HG02981 (cell line): ENCODE measurements at regions not wholly inside any gene's neighbourhood (a gene's known extent, or its start where the extent isn't known, plus 50 kb on each side); places are given as distances from the start of the nearest gene placed in this dataset.
A peak's percentile ranks its signal among the peaks of the same experiment; 100 is the strongest.

Source experiments
- ATAC-seq: cut with Tn5 transposase; IDR thresholded peaks from one replicate; pipeline ENCODE4 v1.9.1; 2021; ENCODE audit warnings: mild to moderate bottlenecking, moderate library complexity; ENCODE audit not compliant: unreplicated experiment

DNA sequence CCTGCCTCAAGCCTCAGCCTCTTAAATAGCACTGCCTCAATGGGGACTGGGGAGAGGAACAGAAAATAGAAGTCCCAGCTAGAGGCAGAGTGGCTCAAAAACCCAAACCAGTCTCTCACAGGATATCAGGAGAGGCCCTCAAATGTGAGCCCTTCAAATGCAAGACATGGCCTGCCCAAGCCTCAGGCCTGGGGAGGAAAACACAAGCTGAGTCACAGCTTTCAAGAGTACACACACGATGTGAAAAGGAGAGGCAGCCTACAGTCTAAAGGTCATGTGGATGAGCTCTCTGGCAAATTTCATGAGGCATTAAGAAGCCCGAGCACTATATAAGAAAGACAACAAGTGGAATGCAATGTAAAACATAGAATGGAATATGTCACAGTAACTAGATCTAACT lies 316.6 kb upstream of the MEX3C start:
- no peak for ATAC-seq

DNA sequence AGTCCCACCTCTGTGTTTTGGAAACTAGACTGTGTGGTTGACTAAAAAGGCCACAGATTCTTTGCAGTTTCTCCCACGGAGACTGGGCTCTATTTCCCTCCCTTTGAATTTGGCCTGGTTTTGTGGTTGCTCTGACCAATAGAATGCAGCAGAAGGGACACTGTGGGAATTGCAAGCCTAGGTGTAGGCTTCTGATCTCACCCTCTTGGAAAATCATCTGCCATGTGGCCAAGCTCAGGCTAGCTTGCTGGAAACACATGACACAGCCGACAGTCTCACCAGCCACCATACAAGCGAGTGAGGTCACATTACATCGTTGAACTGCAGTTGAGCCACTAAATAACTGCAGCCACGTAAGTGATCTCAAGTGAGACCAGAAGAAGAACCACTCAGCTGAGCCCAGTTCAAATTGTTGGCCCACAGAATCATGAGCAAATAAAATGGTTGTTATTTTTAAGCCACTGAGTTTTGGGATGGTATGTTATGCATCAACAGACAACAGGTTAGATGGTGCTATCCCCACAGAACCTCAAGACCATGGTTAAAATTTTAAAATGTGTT lies 319.1 kb upstream of the MEX3C start:
- ATAC-seq: no peak

DNA sequence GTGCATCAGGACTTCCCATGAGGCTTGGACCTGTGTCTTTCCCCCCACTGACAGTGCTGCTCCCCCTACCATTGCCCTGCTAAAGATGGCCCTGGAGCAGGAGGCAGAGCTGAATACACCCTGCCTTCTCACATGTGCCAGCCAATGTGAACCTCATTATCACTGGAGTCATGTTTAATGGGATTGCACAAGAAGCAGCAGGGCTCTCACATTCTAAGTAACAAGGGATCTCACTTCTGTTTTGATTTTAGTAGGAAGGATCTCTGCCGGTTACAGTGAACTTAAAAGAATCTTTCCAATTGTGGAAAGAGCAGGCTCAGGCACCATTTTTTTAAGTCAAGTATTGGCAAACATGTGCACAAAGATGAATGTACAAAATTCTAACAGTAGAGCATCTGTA lies 322.1 kb upstream of the MEX3C start:
- no peak for ATAC-seq

DNA sequence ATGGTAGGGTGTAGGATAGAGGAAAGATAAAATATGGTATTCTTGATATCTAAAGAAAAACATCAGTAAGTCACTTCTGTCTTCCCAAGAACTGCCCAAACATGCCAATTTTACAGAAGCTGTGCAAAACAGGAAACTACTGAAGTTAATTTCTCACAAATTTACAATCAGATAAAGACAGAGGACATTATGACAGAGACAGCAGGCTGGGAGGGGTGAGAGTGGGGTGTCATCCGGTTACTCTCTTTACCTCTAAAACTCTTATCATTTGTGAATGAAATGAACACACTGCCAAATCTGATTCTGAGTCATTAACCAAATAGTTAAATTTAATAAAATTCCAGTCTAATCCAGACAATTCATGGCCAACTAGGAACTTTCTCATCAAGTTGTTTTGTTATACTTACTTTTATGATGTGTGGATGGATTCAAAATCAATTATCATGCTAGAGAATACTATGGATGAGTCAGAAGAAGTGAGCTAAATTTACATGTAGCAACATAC lies 323.2 kb upstream of the MEX3C start:
- ATAC-seq: no peak

DNA sequence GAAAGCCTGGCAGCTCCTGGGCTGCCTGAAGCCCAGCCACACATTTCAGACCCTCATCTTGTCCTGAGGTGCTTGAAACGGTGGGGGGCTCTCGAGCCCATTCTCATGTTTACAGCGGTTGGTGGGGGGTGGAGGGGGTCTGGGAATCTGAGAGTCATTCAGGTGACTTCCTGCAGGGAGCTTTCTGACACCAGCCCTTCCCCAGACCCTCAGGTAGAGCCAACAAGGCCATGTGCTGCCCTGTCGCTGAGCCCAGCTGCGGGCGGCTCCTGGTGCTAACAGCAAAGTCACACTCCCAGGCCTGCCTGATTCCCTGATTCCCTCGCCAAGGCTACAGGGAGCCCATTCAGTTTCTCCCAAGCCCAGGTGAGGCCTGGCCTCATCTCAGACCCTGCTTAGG lies 324.9 kb upstream of the MEX3C start:
- ATAC-seq: no peak

DNA sequence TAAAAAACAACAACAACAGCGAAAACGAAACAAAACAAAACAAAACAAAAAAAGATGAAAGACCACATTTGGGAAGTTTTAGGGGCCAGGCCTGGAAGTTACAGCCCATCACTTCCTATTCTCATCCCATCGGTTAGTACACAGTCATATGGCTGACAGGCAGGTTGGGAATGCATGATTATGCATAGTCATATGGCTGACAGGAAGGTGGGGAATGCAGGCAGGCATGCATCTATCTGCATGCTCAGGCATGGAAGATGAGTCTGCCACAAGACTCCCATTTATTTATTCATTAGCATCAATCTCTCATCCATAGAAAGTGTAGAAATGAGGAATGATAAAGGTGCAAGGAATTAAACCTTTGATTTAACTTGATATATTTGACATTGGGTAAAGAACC lies 325.3 kb upstream of the MEX3C start:
- ATAC-seq: no peak

DNA sequence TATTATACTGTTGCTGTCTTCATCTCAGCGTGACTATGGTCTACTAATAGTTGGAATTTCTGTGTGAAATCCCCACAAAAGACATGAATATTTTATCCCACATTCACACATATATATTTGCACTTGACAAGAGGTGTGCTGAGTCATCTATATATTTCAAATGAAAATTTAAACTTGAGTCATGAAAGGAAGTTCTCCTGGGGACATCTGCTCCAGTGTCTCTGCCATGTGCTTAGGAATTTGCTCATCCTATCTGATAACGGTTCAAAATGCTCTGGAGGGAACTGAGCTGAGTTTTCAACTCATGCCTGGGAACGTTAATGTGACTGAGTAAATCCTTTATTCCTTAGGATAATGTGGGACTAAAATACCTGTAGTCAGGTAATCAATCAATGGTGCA lies 326.2 kb upstream of the MEX3C start:
- ATAC-seq: no peak

DNA sequence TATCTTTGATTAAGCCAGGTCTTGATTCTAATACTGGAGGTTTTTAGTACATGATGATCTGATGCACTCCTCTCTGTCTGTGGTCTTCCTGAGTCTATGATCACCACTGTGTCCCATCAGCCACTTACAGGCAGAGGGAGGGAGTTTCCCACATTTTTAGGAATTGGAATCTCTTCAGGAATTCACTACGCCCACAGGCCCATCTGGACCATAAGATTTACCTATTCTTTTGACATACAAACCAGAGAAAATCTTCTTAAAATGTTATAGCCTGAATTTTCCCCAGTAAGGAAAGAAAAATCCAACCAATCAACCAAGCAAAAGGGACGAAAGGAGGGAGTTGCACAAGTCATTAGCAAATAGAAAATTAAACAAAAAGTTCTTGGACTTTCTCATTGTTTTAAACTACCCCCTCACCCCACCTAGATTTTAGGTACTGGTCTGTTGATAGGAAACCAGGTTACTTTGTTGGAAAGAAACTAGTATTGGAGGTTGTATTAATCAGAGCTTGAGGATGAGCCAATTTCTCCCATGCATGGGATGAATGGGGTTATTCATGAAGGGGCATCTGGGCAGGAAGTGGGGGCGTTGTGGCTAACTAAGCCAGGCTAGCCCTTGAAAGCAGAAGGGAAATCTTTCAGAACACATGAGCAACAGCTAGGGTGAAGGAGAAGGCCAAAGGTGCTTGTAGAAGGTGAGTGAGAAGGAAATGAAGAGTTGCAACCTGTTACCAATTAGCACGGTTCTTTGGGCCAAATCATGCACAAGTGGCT lies 328.2 kb upstream of the MEX3C start:
- ATAC-seq: no peak

DNA sequence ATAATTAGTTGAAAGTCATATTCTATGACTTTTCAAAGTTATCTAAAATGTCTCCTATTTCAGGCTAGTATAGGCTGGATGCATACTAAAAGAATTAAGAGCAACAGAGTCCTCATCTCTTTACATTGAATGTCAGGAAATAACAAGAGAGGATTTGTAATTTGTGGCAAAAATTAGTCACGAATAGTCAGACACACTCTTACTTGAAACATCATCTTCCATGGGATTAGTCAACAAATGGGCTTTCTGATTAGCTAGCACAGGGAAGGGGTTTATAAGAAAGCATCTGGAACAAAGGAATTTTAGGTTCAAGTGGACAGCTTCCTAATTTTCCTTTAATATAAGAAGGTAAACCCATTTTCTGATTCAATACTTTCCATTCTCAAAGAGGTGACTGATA lies 330.3 kb upstream of the MEX3C start:
- no peak for ATAC-seq

DNA sequence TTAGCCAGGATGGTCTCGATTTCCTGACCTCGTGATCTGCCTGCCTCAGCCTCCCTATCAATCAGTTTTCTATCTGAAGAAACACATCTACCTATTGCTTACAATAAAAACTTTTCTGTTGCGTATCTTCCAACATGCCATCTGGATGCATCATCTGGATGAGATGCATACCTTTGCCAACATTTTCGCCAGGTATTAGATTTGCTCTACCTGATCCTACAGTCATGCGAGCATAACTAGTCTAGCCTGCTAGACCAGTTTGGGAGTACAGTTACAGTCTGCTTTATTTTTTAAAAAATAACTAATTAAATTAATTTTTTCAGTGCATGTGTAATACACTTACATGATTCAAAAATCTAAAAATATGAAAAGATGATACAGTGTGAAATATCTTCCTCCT lies 334.0 kb upstream of the MEX3C start:
- no peak for ATAC-seq

DNA sequence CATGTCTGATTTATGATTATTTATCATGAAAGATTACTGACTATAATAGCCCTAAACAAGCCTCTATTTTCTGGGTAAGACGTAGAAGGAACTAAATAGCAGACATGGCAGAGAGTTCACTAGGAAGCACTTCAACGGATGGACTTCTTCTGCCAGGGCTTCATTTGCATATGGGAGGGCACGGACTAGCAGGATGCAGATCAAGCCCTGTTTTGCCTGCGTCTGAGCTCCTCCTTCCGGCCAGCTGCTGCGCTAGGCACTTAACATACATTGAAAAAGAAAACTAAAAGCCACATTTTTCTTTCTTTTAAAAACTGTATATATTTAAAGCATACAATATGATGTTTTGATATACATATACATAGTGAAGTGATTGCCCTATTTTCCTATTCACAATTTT lies 340.0 kb upstream of the MEX3C start:
- ATAC-seq: peak; percentile 47

DNA sequence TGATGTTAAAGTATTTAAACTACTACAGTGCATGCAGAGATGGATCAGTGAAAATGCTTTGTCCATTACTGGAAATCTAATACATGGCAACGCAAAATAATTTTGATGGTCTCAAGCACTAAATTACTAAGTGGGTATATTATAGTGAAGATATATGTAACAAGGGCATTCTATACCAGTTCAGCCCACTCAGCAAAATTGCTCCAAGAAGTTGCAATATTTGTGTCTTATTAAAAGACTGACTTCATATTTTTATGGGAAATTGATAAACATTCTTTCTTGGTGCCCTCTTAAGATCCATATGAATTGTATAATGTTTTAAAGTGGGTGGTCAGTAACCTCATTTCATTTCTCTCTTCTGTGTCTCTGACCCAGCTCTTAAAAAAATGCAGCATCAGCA lies 343.1 kb upstream of the MEX3C start:
- no peak for ATAC-seq

DNA sequence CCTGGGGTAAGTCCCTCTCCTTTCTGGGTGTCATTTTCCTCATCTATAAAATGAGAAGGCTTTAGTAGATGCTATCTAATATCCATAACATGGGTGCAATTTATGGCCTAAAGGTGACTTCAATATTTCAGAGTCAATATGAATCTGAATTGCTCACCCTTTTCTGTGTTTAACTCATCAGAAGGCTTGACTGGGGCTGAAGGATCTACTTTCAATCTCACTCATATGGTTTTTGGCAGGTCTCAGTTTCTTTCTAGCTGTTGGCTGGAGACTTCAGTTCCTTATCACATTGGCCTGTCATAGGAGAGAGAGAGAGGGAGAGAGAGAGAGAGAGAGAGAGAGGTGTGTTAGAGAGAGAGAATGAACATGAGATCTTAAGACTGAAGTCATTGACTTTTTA lies 343.7 kb upstream of the MEX3C start:
- ATAC-seq: no peak

DNA sequence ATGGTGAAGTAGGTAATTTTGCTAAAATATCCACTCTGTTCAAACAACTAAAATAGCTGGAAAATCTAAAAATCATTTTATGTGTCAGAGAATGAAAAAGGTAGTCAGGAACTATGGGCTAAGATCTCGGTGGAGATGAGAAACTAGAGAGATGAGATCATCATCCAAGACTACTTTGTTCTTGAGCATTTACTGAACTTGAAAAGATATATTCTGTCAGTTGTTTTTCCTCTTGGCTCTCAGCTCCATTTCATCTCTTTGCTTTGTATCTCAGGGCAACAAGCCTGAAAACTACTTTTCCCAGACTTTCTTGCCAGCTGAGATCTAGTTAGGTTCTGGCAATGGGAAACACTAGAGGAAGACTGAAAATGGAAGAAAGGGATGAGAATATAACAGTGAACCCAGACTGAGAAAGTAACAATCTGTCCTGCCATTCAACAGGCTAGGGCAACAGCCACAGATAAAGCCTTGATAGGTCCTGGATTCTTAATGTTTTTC lies 346.2 kb upstream of the MEX3C start:
- ATAC-seq: no peak

DNA sequence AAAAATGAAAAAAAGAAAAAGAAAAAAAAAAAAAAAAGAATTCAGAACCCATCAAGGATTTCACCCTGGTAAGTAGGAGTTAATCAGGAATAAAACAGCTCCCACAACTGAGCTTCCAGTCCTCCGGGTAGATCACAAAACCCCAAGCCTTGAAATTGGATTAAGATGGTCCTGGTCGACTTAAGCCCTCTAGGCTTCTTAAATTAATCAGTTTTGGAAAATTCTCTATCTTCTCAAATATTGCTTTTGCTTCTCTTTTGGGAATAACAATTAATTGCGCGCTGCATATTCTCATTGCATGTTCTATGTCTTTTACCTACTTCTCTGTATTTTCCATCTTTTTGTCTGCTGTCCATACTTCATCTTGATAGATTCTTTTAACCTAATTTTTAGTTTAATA lies 348.0 kb upstream of the MEX3C start:
- no peak for ATAC-seq

DNA sequence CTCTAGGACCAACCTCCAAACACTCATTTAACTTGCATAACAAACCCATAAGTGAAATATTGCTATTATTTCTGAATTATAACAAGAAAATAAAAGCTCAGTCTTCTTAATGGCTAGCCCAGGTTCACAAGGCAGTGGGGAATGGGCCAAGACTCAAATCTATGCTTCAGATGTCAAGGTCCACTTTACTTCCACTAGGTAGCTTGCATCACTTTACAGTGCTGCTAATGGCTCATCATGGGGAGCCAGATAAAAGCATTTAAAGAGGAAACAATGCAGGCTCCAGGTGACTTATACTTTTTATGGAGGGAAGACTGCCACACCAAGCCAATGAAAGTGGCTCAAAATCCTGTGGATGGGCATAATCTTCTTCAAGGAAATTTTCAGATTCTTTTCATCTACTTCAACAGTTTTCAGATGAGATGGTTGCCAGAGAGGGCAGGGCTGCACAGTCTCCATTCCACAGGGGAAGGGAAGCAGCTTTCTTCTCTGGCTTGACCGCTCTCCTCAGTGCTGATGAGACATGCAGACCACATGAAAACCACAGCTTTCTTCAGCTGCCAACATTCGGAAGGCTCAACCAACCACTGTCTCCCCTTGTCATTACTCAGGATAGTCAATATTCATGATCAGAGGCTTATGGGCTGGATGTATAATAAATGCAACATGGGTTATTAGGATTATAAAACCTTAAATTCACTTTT lies 361.9 kb upstream of the MEX3C start:
- no peak for ATAC-seq

DNA sequence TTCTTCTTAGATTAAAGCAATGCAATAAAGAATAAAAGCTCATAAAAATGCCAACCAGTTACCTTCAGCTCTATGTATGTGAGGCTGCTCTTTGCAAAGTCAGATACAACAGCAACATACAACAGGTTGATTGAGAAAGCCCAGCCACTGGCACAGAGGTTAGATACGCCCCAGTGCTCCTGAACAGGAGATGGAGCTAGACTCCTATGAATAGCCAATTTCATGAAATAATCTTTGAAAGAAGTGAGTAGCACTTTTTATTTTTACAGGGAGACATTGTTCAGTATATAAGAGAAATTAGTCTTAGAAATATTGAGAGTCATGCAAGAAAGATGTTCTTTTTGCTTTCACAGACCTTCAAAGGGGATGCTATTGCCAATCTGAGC lies 362.4 kb upstream of the MEX3C start:
- no peak for ATAC-seq

DNA sequence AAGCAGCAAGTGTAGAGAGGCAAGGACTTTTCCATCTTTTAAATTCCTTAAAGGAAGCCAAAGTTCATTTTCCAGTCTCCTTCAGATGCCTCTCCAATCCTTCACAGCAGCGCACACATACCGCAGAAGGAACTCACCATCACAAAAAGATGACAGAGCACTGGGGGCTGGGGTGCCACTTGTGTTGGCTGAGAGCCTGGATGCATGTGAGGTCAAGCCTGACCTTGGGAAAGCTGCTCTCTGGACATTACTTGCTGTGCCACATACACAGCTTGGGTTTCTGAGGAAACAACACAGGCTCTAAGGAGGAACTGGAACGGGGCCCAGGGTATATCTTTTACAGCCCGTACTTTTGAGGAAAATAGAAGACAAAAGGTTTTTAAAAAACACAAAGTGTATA lies 364.3 kb upstream of the MEX3C start:
- no peak for ATAC-seq

DNA sequence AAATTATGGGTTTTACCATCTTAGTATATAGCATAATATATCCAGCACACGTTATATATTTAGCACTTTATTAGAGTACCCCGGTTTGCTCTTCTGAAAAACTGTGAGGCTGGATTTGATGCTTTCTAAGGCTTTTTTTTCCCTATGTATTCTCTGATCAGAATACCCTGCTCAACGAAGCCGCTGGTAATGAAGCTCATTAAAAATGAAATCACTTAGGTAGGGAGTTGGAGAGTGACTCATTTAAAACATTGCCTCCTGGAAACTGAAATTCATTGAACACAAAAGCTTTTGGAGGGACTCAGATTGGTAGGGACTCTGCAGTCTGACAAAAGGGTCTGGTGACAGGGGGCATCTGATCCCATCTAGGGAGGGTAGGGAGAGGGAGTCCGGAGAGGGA lies 365.4 kb upstream of the MEX3C start:
- no peak for ATAC-seq

DNA sequence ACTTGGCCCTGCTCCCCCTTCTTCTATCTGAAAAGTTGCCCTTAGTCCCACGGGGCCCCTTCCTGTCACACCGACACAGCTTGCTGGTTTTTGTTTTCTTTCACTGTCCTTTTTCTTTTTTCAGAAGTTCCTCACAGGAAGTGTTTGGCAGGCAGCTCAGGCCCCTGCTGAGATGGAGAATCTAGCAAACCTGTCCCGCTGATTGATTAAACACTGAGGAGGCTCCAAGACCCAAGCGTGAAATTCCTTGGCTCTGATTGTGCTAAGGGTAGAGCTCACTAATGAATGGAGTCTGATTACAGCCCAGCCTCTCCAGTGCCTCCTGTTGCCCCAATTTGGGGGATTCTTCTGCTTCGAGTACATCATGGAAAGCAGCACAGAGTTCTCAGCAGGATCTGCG lies 365.9 kb upstream of the MEX3C start:
- no peak for ATAC-seq

DNA sequence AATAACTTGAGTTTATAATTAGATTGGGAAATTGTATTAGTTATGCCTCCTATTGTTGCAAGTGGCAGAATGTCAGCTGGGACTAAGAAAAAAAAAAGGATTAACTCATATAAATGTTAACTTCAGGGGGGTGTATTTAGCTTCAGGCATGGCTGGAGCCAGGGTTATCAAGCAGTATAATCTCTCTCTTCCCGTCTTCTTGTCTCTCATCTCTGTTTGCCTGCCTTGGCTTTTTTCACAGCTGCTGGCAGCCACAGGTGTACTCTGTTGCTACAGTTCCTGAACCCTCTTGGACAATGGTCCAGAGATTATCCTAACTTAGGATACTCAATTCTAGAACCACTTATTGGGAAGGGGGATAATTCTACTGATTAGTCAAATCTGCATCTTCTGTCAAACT lies 370.7 kb upstream of the MEX3C start:
- no peak for ATAC-seq

DNA sequence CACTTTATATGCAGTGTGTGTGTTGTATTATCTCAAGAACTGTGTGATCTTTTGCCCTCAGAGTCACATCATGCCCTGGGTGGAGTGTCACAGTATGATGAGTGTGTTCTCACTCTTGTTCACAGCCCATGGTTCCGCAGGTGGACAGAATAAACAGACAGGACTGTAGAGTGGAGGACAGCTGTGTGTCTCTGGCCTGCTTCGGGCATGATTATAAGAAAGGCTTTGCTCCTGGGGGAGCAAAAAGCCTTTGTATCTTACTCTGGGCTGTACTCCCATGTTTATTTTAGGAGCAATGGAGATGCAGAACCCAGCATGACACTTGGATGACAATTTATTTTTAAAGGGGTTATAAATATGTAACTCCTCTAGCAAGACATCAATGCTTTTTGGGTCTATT lies 371.7 kb upstream of the MEX3C start:
- ATAC-seq: no peak
